Trophoblast cell (in vitro differentiated cells and primary cell): ENCODE measurements at regions not wholly inside any gene's neighbourhood (a gene's known extent, or its start where the extent isn't known, plus 50 kb on each side); places are given as distances from the start of the nearest gene placed in this dataset.

Experiments
- DNase-seq, 2 donors: peaks; one replicate each; pipeline ENCODE4 v3.0.0-alpha.2; 2016
- H2AFZ ChIP-seq: 2 replicates; pipeline ENCODE4 v1.6.1; 2013; ENCODE audit warnings: low read length, moderate library complexity, mild to moderate bottlenecking; ENCODE audit not compliant: insufficient read depth, poor library complexity
- H2AK5ac ChIP-seq: 2 replicates; pipeline ENCODE4 v1.6.1; 2013; ENCODE audit warnings: mild to moderate bottlenecking, low read length
- H2BK120ac ChIP-seq: 2 replicates; pipeline ENCODE4 v1.6.1; 2013; ENCODE audit warnings: low read length, mild to moderate bottlenecking, moderate library complexity; ENCODE audit not compliant: insufficient read depth, poor library complexity
- H2BK12ac ChIP-seq: 2 replicates; pipeline ENCODE4 v1.6.1; 2013; ENCODE audit warnings: mild to moderate bottlenecking, low read length, moderate library complexity
- H2BK5ac ChIP-seq: 2 replicates; pipeline ENCODE4 v1.6.1; 2013; ENCODE audit warnings: low read length, low read depth, moderate library complexity, mild to moderate bottlenecking; ENCODE audit not compliant: poor library complexity
- H3K14ac ChIP-seq: 2 replicates; pipeline ENCODE4 v1.6.1; 2013; ENCODE audit warnings: mild to moderate bottlenecking, low read length
- H3K18ac ChIP-seq: 2 replicates; pipeline ENCODE4 v1.6.1; 2013; ENCODE audit warnings: mild to moderate bottlenecking, low read length
- H3K23ac ChIP-seq: 2 replicates; pipeline ENCODE4 v1.6.1; 2013; ENCODE audit warnings: low read length
- H3K27ac ChIP-seq: 2 replicates; pipeline ENCODE4 v1.5.1; 2013; ENCODE audit warnings: low read depth, mild to moderate bottlenecking, inconsistent platforms, low read length, moderate library complexity
- H3K27me3 ChIP-seq: 2 replicates; pipeline ENCODE4 v1.6.1; 2013; ENCODE audit warnings: inconsistent platforms, mild to moderate bottlenecking, low read length, moderate library complexity; ENCODE audit not compliant: insufficient read depth
- H3K36me3 ChIP-seq, 2 experiments: 1 replicate in 1 of 2; 2 replicates in 1 of 2; pipeline ENCODE4 v1.6.1; 2013; ENCODE audit warnings: low read length in 2 of 2, mild to moderate bottlenecking in 2 of 2, moderate library complexity in 1 of 2; ENCODE audit not compliant: insufficient read depth in 2 of 2, control insufficient read depth in 1 of 2
- H3K4ac ChIP-seq: 2 replicates; pipeline ENCODE4 v1.6.1; 2013; ENCODE audit warnings: low read depth, mild to moderate bottlenecking, low read length, moderate library complexity
- H3K4me1 ChIP-seq, 2 experiments: 1 replicate in 1 of 2; 2 replicates in 1 of 2; pipeline ENCODE4 v1.6.1; 2013; ENCODE audit warnings: low read length in 2 of 2, mild to moderate bottlenecking in 2 of 2, moderate library complexity in 1 of 2; ENCODE audit not compliant: insufficient read depth in 2 of 2, control insufficient read depth in 1 of 2
- H3K4me2 ChIP-seq: 2 replicates; pipeline ENCODE4 v1.6.1; 2013; ENCODE audit warnings: inconsistent platforms, mild to moderate bottlenecking, low read length, moderate library complexity
- H3K4me3 ChIP-seq: 2 replicates; pipeline ENCODE4 v1.5.1; 2013; ENCODE audit warnings: mild to moderate bottlenecking, low read depth, low read length, inconsistent platforms
- H3K79me1 ChIP-seq: one replicate; pipeline ENCODE4 v1.6.1; 2013; ENCODE audit warnings: low read length
- H3K79me2 ChIP-seq: 2 replicates; pipeline ENCODE4 v1.6.1; 2013; ENCODE audit warnings: low read length, mild to moderate bottlenecking; ENCODE audit not compliant: control insufficient read depth, insufficient read depth, poor library complexity
- H3K9ac ChIP-seq: 2 replicates; pipeline ENCODE4 v1.6.1; 2013; ENCODE audit warnings: mild to moderate bottlenecking, low read length
- H3K9me3 ChIP-seq: 2 replicates; pipeline ENCODE4 v1.6.1; 2013; ENCODE audit warnings: low read depth, mild to moderate bottlenecking, control low read depth, inconsistent platforms, low read length; ENCODE audit not compliant: insufficient read depth
- H4K12ac ChIP-seq: 2 replicates; pipeline ENCODE4 v1.6.1; 2013; ENCODE audit warnings: low read depth, mild to moderate bottlenecking, low read length, moderate library complexity
- H4K8ac ChIP-seq: 2 replicates; pipeline ENCODE4 v1.6.1; 2013; ENCODE audit warnings: low read depth, mild to moderate bottlenecking, low read length, moderate library complexity
- H4K91ac ChIP-seq: one replicate; pipeline ENCODE4 v1.6.1; 2013; ENCODE audit warnings: low read depth, mild to moderate bottlenecking, low read length, moderate library complexity
- WGBS: extraction: QIAGEN DNeasy Blood & Tissue Kit; methylation state at CpG from one replicate; pipeline ENCODE4 v1.1.7; 2013; ENCODE audit warnings: missing lambda C conversion rate; ENCODE audit not compliant: insufficient read length, insufficient coverage; ENCODE audit errors: extremely low coverage; 5-methylcytosine and 5-hydroxymethylcytosine counted together

- no peak for DNase-seq
- Histone ChIP-seq H3K4me1 (no peaks in the 10 kb centered on the region), H3K36me3 (no peaks in the 10 kb centered on the region), H3K23ac (no peak overlapping the region), H3K4me2 (no peak overlapping the region), H3K4me3 (no peak overlapping the region), H3K4ac (no peak overlapping the region), H2AFZ (no peak overlapping the region), H4K8ac (no peak overlapping the region), H4K91ac (no peak overlapping the region), H3K27ac (no peak overlapping the region), H2BK120ac (no peak overlapping the region), H3K27me3 (no peaks in the 10 kb centered on the region), H3K18ac (no peak overlapping the region), H3K9me3 (no peaks in the 10 kb centered on the region), H2BK5ac (no peak overlapping the region), H2BK12ac (no peak overlapping the region), H3K79me2 (no peaks in the 10 kb centered on the region), H3K79me1 (no peaks in the 10 kb centered on the region), H3K9ac (no peak overlapping the region), H3K14ac (no peak overlapping the region), H2AK5ac (no peak overlapping the region), H4K12ac (no peak overlapping the region)
- no CpG with 5 or more reads among the region's 2 CpGs for WGBS
Observed at GRCh38 chr6:67219346-67219745, 1415.7 kb upstream of the ADGRB3 start.

GRCh38 chr6:67212584-67212983 is 1422.5 kb upstream of the ADGRB3 start:
- no peak overlapping the region for H3K18ac ChIP-seq
- H3K23ac ChIP-seq, result no peak overlapping the region

GRCh38 chr6:67210450-67210849 is 1424.6 kb upstream of the ADGRB3 start:
- H3K9me3 ChIP-seq, result no peaks in the 10 kb centered on the region
- no peak overlapping the region for H3K23ac ChIP-seq
- no peak overlapping the region for H3K9ac ChIP-seq
- H3K18ac ChIP-seq, result no peak overlapping the region
- no peaks in the 10 kb centered on the region for H3K79me2 ChIP-seq
- H3K27ac ChIP-seq, result no peak overlapping the region
- H3K4me3 ChIP-seq, result no peak overlapping the region
- no peaks in the 10 kb centered on the region for H3K36me3 ChIP-seq
- no peak overlapping the region for H3K4ac ChIP-seq
- H2BK120ac ChIP-seq, result no peak overlapping the region
- H2BK12ac ChIP-seq, result no peak overlapping the region
- no peak overlapping the region for H4K12ac ChIP-seq
- no peak overlapping the region for H2BK5ac ChIP-seq
- no peaks in the 10 kb centered on the region for H3K79me1 ChIP-seq
- no CpG with 5 or more reads among the region's 1 CpG for WGBS
- no peaks in the 10 kb centered on the region for H3K27me3 ChIP-seq
- no peak overlapping the region for H2AFZ ChIP-seq
- H3K4me2 ChIP-seq, result no peak overlapping the region
- H4K91ac ChIP-seq, result no peak overlapping the region
- no peak overlapping the region for H2AK5ac ChIP-seq
- no peak overlapping the region for H3K14ac ChIP-seq
- DNase-seq, result peak in 1 of 2 donors; percentile 49
- H3K4me1 ChIP-seq, result no peaks in the 10 kb centered on the region
- no peak overlapping the region for H4K8ac ChIP-seq

More at GRCh38 chr6:67212584-67212983, 1422.5 kb upstream of the ADGRB3 start:
- Histone ChIP-seq H3K14ac (no peak overlapping the region), H3K4ac (no peak overlapping the region), H3K79me2 (no peaks in the 10 kb centered on the region), H3K9me3 (no peaks in the 10 kb centered on the region), H4K8ac (no peak overlapping the region), H2BK120ac (no peak overlapping the region), H2BK5ac (no peak overlapping the region), H3K4me3 (no peak overlapping the region), H4K12ac (no peak overlapping the region), H2AK5ac (no peak overlapping the region), H4K91ac (no peak overlapping the region), H3K27ac (no peak overlapping the region), H3K36me3 (no peaks in the 10 kb centered on the region), H2AFZ (no peak overlapping the region), H3K79me1 (no peaks in the 10 kb centered on the region), H3K4me1 (no peaks in the 10 kb centered on the region), H3K4me2 (no peak overlapping the region), H2BK12ac (no peak overlapping the region), H3K9ac (no peak overlapping the region), H3K27me3 (no peaks in the 10 kb centered on the region)
- no peak for DNase-seq

- H3K4ac ChIP-seq, result no peak overlapping the region
- no peak overlapping the region for H2BK5ac ChIP-seq
- H2BK12ac ChIP-seq, result no peak overlapping the region
- no peak overlapping the region for H3K9ac ChIP-seq
- H3K4me2 ChIP-seq, result no peak overlapping the region
- no peak overlapping the region for H3K18ac ChIP-seq
- no peak overlapping the region for H2AK5ac ChIP-seq
- no peaks in the 10 kb centered on the region for H3K79me1 ChIP-seq
- no peak overlapping the region for H2AFZ ChIP-seq
- no peak for DNase-seq
- H4K91ac ChIP-seq, result no peak overlapping the region
- no peaks in the 10 kb centered on the region for H3K36me3 ChIP-seq
- H3K4me1 ChIP-seq, result no peaks in the 10 kb centered on the region
- H3K27me3 ChIP-seq, result no peaks in the 10 kb centered on the region
- no peak overlapping the region for H4K12ac ChIP-seq
- H3K23ac ChIP-seq, result no peak overlapping the region
- no peak overlapping the region for H3K4me3 ChIP-seq
- H2BK120ac ChIP-seq, result no peak overlapping the region
- no peaks in the 10 kb centered on the region for H3K9me3 ChIP-seq
- H3K79me2 ChIP-seq, result no peaks in the 10 kb centered on the region
- no peak overlapping the region for H3K14ac ChIP-seq
- no CpG with 5 or more reads among the region's 13 CpGs for WGBS
- no peak overlapping the region for H3K27ac ChIP-seq
- no peak overlapping the region for H4K8ac ChIP-seq
Observed at GRCh38 chr6:67201563-67201962, 1433.5 kb upstream of the ADGRB3 start.
